K562 (cell line): ENCODE measurements at regions not wholly inside any gene's neighbourhood (a gene's known extent, or its start where the extent isn't known, plus 50 kb on each side); places are given as distances from the start of the nearest gene placed in this dataset.

Experiments used
- EZH2 ChIP-seq: IDR thresholded peaks from 2 replicates; pipeline ENCODE4 v1.6.1; 2012; ENCODE audit warnings: low read depth, mild to moderate bottlenecking, inconsistent platforms, low read length, borderline replicate concordance
- HBP1 ChIP-seq: fragments of 450-650 bp; formaldehyde crosslinking; IDR thresholded peaks from 2 replicates; pipeline ENCODE4 v1.4.0; 2022; ENCODE audit warnings: missing genetic modification characterization
- SMAD3 ChIP-seq: fragments of 450-650 bp; formaldehyde crosslinking; conservative IDR thresholded peaks from 2 replicates; pipeline ENCODE4 v1.4.0; 2020; ENCODE audit warnings: mild to moderate bottlenecking

GRCh38 chr2:160870729-160871465 lies 289.3 kb upstream of the TANK start:
- TF ChIP-seq HBP1 (CRISPR knock-in tag): no peak
- TF ChIP-seq EZH2: no peak
- no peak for TF ChIP-seq SMAD3
